Bone marrow (tissue), 2 donors: ENCODE measurements at regions not wholly inside any gene's neighbourhood (a gene's known extent, or its start where the extent isn't known, plus 50 kb on each side); places are given as distances from the start of the nearest gene placed in this dataset.

ENCODE experiments used
- DNase-seq, 2 donors: peaks; one replicate each; lab custom pipeline; 2025; lab: John Stamatoyannopoulos, UW

- DNase-seq, result no peak
Observed at GRCh38 chr5:104751969-104752368, 1189.4 kb upstream of the NUDT12 start.

- no peak for DNase-seq
Observed at GRCh38 chr5:104739905-104740304, 1177.3 kb upstream of the NUDT12 start.

GRCh38 chr5:104739503-104739902 lies 1176.9 kb upstream of the NUDT12 start:
- DNase-seq, result no peak

- no peak for DNase-seq
Observed at GRCh38 chr5:104736073-104736472, 1173.5 kb upstream of the NUDT12 start.

- DNase-seq, result no peak
Observed at GRCh38 chr5:104734046-104734445, 1171.5 kb upstream of the NUDT12 start.

GRCh38 chr5:104733063-104733669 lies 1170.6 kb upstream of the NUDT12 start:
- no peak for DNase-seq

- no peak for DNase-seq
Observed at GRCh38 chr5:104731331-104731730, 1168.7 kb upstream of the NUDT12 start.

GRCh38 chr5:104708027-104708426 lies 1145.4 kb upstream of the NUDT12 start:
- DNase-seq, result no peak

- no peak for DNase-seq
Observed at GRCh38 chr5:104706600-104706999, 1144.0 kb upstream of the NUDT12 start.

- DNase-seq, result no peak
Observed at GRCh38 chr5:104702212-104702611, 1139.6 kb upstream of the NUDT12 start.

- no peak for DNase-seq
Observed at GRCh38 chr5:104699438-104699837, 1136.8 kb upstream of the NUDT12 start.

- DNase-seq, result no peak
Observed at GRCh38 chr5:104661256-104661655, 1098.7 kb upstream of the NUDT12 start.

GRCh38 chr5:104659497-104659896 lies 1096.9 kb upstream of the NUDT12 start:
- DNase-seq, result no peak

GRCh38 chr5:104652271-104652861 lies 1089.8 kb upstream of the NUDT12 start:
- no peak for DNase-seq

GRCh38 chr5:104650313-104651055 lies 1087.9 kb upstream of the NUDT12 start:
- DNase-seq, result no peak

- DNase-seq, result no peak
Observed at GRCh38 chr5:104646416-104646815, 1083.8 kb upstream of the NUDT12 start.

GRCh38 chr5:104643320-104643719 lies 1080.7 kb upstream of the NUDT12 start:
- no peak for DNase-seq

GRCh38 chr5:104635227-104635626 lies 1072.6 kb upstream of the NUDT12 start:
- no peak for DNase-seq

GRCh38 chr5:104628911-104629310 lies 1066.3 kb upstream of the NUDT12 start:
- no peak for DNase-seq

GRCh38 chr5:104626122-104626521 lies 1063.5 kb upstream of the NUDT12 start:
- DNase-seq, result no peak

GRCh38 chr5:104612005-104612404 lies 1049.4 kb upstream of the NUDT12 start:
- DNase-seq, result no peak

GRCh38 chr5:104611135-104611767 lies 1048.7 kb upstream of the NUDT12 start:
- no peak for DNase-seq

- DNase-seq, result no peak
Observed at GRCh38 chr5:104606258-104606829, 1043.8 kb upstream of the NUDT12 start.
